Natural killer cell treated with Interleukin-12 subunit alpha and Interleukin-12 subunit beta and Interleukin-15 and Interleukin-18, amount 100 ng/mL, for 72 hours (primary cell): ENCODE measurements at regions not wholly inside any gene's neighbourhood (a gene's known extent, or its start where the extent isn't known, plus 50 kb on each side); places are given as distances from the start of the nearest gene placed in this dataset.
A peak's percentile ranks its signal among the peaks of the same experiment; 100 is the strongest.
"Not testable (repeated sequence)": the region's sequence is repeated elsewhere in the genome, so short reads cannot be mapped to it uniquely, and the experiment has no call there.

Source experiments
- ATAC-seq, 2 donors: fragments of 150-1000 bp; cut with Tn5 transposase in 1 of 2; sonication (Bioruptor Pico), chemical (Tn5 transposase) in 1 of 2; 2 replicates each; pipeline ENCODE4 v1.10.0; 2021
- DNase-seq: peaks from one replicate; pipeline ENCODE4 v3.0.0; 2022; ENCODE audit warnings: low spot score
- H3K27ac Mint-ChIP-seq, 2 donors: 1 replicate in 1 of 2; 2 replicates in 1 of 2; pipeline ENCODE4 v1.8.0; 2022; ENCODE audit warnings: mixed read lengths in 2 of 2, mild to moderate bottlenecking in 1 of 2, moderate library complexity in 1 of 2
- H3K27me3 Mint-ChIP-seq, 2 donors: 1 replicate in 1 of 2; 2 replicates in 1 of 2; pipeline ENCODE4 v1.8.0; 2022; ENCODE audit warnings: mixed read lengths in 2 of 2
- H3K36me3 Mint-ChIP-seq: one replicate; pipeline ENCODE4 v1.8.0; 2022; ENCODE audit warnings: mixed read lengths
- H3K4me1 Mint-ChIP-seq, 2 donors: 1 replicate in 1 of 2; 2 replicates in 1 of 2; pipeline ENCODE4 v1.8.0; 2022; ENCODE audit warnings: low read depth in 2 of 2, mixed read lengths in 2 of 2, mild to moderate bottlenecking in 1 of 2
- H3K4me3 Mint-ChIP-seq: one replicate; pipeline ENCODE4 v1.8.0; 2022; ENCODE audit warnings: mixed read lengths
- H3K9me3 Mint-ChIP-seq: 2 replicates; pipeline ENCODE4 v1.8.0; 2022; ENCODE audit warnings: mixed read lengths

- no peak for DNase-seq
- Mint-ChIP-seq H3K9me3 (no peaks in the 10 kb centered on the region), H3K27me3 (peaks cover 0 to 2% of the 10 kb centered on the region in 2 donors), H3K4me3 (no peak overlapping the region), H3K36me3 (no peaks in the 10 kb centered on the region), H3K27ac (no peak overlapping the region), H3K4me1 (peaks cover 13 to 14% of the 10 kb centered on the region in 2 donors)
- no peak for ATAC-seq
These were observed 77.1 kb upstream of the UBE2E1 start for GRCh38 chr3:23728601-23729117.

GRCh38 chr3:23729362-23729761 lies 76.4 kb upstream of the UBE2E1 start:
- not testable (repeated sequence) for H3K36me3 Mint-ChIP-seq, DNase-seq, H3K4me3 Mint-ChIP-seq, H3K27ac Mint-ChIP-seq, H3K9me3 Mint-ChIP-seq, H3K27me3 Mint-ChIP-seq, ATAC-seq
- peaks cover 11 to 14% of the 10 kb centered on the region in 2 donors for H3K4me1 Mint-ChIP-seq

- no peaks in the 10 kb centered on the region for H3K36me3 Mint-ChIP-seq
- no peak overlapping the region for H3K4me3 Mint-ChIP-seq
- no peaks in the 10 kb centered on the region for H3K9me3 Mint-ChIP-seq
- no peak for ATAC-seq
- no peak overlapping the region for H3K27ac Mint-ChIP-seq
- no peak for DNase-seq
- H3K27me3 Mint-ChIP-seq: peaks cover 2 to 7% of the 10 kb centered on the region in 2 donors
- H3K4me1 Mint-ChIP-seq: no peaks in the 10 kb centered on the region
These were observed 71.3 kb upstream of the UBE2E1 start for GRCh38 chr3:23734481-23734880.

GRCh38 chr3:23735062-23735461 lies 70.7 kb upstream of the UBE2E1 start:
- ATAC-seq: no peak
- Mint-ChIP-seq H3K4me3 (no peak overlapping the region), H3K36me3 (no peaks in the 10 kb centered on the region), H3K4me1 (no peaks in the 10 kb centered on the region), H3K9me3 (no peaks in the 10 kb centered on the region), H3K27ac (no peak overlapping the region), H3K27me3 (peaks cover 2 to 7% of the 10 kb centered on the region in 2 donors)
- no peak for DNase-seq

- no peaks in the 10 kb centered on the region for H3K36me3 Mint-ChIP-seq
- peaks cover 4 to 5% of the 10 kb centered on the region in 2 donors for H3K4me1 Mint-ChIP-seq
- no peak overlapping the region for H3K4me3 Mint-ChIP-seq
- ATAC-seq: no peak
- peak overlapping the region in 1 of 2 donors; percentile 43 for H3K27ac Mint-ChIP-seq
- DNase-seq: no peak
- no peaks in the 10 kb centered on the region for H3K9me3 Mint-ChIP-seq
- peaks cover 2 to 7% of the 10 kb centered on the region in 2 donors for H3K27me3 Mint-ChIP-seq
These were observed 70.0 kb upstream of the UBE2E1 start for GRCh38 chr3:23735535-23736326.

GRCh38 chr3:23738944-23739343 lies 66.8 kb upstream of the UBE2E1 start:
- ATAC-seq (no peak), DNase-seq (no peak)
- Mint-ChIP-seq H3K4me3 (no peak overlapping the region), H3K4me1 (peaks cover 9 to 11% of the 10 kb centered on the region in 2 donors), H3K27ac (no peak overlapping the region), H3K36me3 (no peaks in the 10 kb centered on the region), H3K9me3 (no peaks in the 10 kb centered on the region), H3K27me3 (peaks cover 0 to 7% of the 10 kb centered on the region in 2 donors)

- ATAC-seq (no peak), DNase-seq (no peak)
- peaks cover 9 to 11% of the 10 kb centered on the region in 2 donors for H3K4me1 Mint-ChIP-seq
- no peak overlapping the region for H3K27ac Mint-ChIP-seq
- peaks cover 0 to 7% of the 10 kb centered on the region in 2 donors for H3K27me3 Mint-ChIP-seq
- no peak overlapping the region for H3K4me3 Mint-ChIP-seq
- no peaks in the 10 kb centered on the region for H3K9me3 Mint-ChIP-seq
- H3K36me3 Mint-ChIP-seq: no peaks in the 10 kb centered on the region
These were observed 66.2 kb upstream of the UBE2E1 start for GRCh38 chr3:23739536-23739935.

GRCh38 chr3:23740517-23740965 lies 65.2 kb upstream of the UBE2E1 start:
- Mint-ChIP-seq H3K4me3 (no peak overlapping the region), H3K36me3 (no peaks in the 10 kb centered on the region), H3K27ac (peak overlapping the region; percentile 7 to 53), H3K9me3 (no peaks in the 10 kb centered on the region), H3K27me3 (peaks cover 0 to 7% of the 10 kb centered on the region in 2 donors), H3K4me1 (peaks cover 9 to 11% of the 10 kb centered on the region in 2 donors)
- ATAC-seq (peak; percentile 89 to 92), DNase-seq (no peak)

GRCh38 chr3:23741036-23741706 lies 64.6 kb upstream of the UBE2E1 start:
- ATAC-seq: no peak
- Mint-ChIP-seq H3K4me3 (no peak overlapping the region), H3K27me3 (peaks cover 0 to 7% of the 10 kb centered on the region in 2 donors), H3K4me1 (peaks cover 9 to 11% of the 10 kb centered on the region in 2 donors), H3K36me3 (no peaks in the 10 kb centered on the region), H3K9me3 (no peaks in the 10 kb centered on the region), H3K27ac (peak overlapping the region; percentile 7 to 53)
- no peak for DNase-seq

- ATAC-seq (no peak), DNase-seq (no peak)
- H3K9me3 Mint-ChIP-seq: no peaks in the 10 kb centered on the region
- no peak overlapping the region for H3K27ac Mint-ChIP-seq
- no peak overlapping the region for H3K4me3 Mint-ChIP-seq
- H3K36me3 Mint-ChIP-seq: no peaks in the 10 kb centered on the region
- H3K4me1 Mint-ChIP-seq: peaks cover 15 to 16% of the 10 kb centered on the region in 2 donors
- H3K27me3 Mint-ChIP-seq: no peaks in the 10 kb centered on the region
These were observed 62.5 kb upstream of the UBE2E1 start for GRCh38 chr3:23743141-23743784.

- Mint-ChIP-seq H3K27me3 (no peaks in the 10 kb centered on the region), H3K36me3 (no peaks in the 10 kb centered on the region)
These were observed 59.3 kb upstream of the UBE2E1 start for GRCh38 chr3:23746441-23746840.

GRCh38 chr3:23747841-23748240 lies 57.9 kb upstream of the UBE2E1 start:
- no peaks in the 10 kb centered on the region for H3K27me3 Mint-ChIP-seq
- H3K4me1 Mint-ChIP-seq: peaks cover 20 to 22% of the 10 kb centered on the region in 2 donors
- no peaks in the 10 kb centered on the region for H3K36me3 Mint-ChIP-seq
- DNase-seq (no peak), ATAC-seq (no peak)
- no peak overlapping the region for H3K4me3 Mint-ChIP-seq
- no peaks in the 10 kb centered on the region for H3K9me3 Mint-ChIP-seq
- peak overlapping the region in 1 of 2 donors; percentile 77 for H3K27ac Mint-ChIP-seq

More at GRCh38 chr3:23746441-23746840, 59.3 kb upstream of the UBE2E1 start:
- no peak overlapping the region for H3K4me3 Mint-ChIP-seq
- no peaks in the 10 kb centered on the region for H3K9me3 Mint-ChIP-seq
- ATAC-seq (no peak), DNase-seq (no peak)
- no peak overlapping the region for H3K27ac Mint-ChIP-seq
- peaks cover 20 to 22% of the 10 kb centered on the region in 2 donors for H3K4me1 Mint-ChIP-seq

- ATAC-seq (peak; percentile 31 to 87), DNase-seq (peak; percentile 73)
- Mint-ChIP-seq H3K27ac (peak overlapping the region; percentile 15 to 77), H3K36me3 (no peaks in the 10 kb centered on the region), H3K4me3 (no peak overlapping the region), H3K27me3 (no peaks in the 10 kb centered on the region), H3K9me3 (no peaks in the 10 kb centered on the region), H3K4me1 (peaks cover 20 to 22% of the 10 kb centered on the region in 2 donors)
These were observed 57.2 kb upstream of the UBE2E1 start for GRCh38 chr3:23748398-23749110.
